NCI-H128 (cell line): ENCODE measurements at regions not wholly inside any gene's neighbourhood (a gene's known extent, or its start where the extent isn't known, plus 50 kb on each side); places are given as distances from the start of the nearest gene placed in this dataset.
"Not testable (repeated sequence)": the region's sequence is repeated elsewhere in the genome, so short reads cannot be mapped to it uniquely, and the experiment has no call there.

Source experiments
- DNase-seq: peaks from one replicate; lab custom pipeline; 2025; ENCODE audit not compliant: unreplicated experiment; lab: John Stamatoyannopoulos, UW

DNA sequence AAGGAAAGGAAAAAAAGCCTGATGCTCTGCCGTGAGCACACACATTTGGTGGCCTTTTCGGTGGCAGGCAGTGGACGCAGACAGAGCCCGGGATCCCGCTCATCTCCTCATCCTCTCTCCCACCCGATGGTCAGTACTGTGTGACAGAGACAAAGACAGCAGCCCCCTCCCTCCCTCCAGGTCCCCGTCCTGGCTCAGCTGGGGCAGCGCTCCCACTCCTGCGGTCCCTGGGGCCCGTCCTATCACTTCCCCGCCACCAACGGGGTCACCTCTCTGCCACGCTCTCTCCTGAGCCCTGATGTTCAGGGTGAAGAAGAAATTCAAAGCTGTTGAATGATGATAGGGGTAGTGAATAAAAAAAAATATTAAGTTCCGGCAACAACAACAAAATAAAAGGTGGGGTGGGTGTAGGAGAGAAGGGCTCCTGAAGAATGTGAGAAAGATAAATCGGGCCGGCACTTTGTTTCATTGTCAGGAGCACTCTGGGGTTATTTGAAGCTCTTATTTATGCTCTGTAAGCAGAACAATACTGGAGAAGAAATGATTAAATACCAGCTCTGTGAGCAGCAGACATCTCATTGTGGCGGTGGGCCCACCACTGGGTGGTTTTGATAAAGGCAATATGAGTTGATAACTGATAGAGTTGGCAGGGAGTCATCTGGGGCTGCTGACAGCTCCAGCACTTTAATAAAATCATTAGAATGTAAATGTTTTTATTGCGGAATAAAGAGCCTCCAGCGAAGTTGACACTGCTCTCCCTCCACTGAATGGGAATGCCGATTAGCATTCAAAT lies 417.7 kb downstream of the IRX1 start:
- DNase-seq: no peak

DNA sequence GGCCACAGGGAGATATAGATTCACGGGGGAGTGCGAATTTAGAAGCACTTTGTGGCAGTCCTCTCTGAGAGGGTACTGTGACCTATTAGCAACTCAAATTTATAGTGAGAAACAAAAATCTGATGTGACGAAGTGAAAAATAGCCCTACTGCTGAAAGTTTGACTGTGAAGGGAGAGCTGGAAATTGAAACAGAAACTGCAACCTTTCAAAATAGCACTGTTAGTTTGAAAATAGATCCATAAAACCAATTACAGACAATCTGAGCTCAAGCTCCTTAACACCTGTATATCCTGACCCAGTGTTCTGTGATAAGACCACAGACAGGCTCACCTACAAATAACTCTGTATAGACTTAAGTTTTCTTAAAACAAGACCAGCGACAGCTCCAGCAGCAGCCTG lies 420.1 kb downstream of the IRX1 start:
- DNase-seq: no peak

DNA sequence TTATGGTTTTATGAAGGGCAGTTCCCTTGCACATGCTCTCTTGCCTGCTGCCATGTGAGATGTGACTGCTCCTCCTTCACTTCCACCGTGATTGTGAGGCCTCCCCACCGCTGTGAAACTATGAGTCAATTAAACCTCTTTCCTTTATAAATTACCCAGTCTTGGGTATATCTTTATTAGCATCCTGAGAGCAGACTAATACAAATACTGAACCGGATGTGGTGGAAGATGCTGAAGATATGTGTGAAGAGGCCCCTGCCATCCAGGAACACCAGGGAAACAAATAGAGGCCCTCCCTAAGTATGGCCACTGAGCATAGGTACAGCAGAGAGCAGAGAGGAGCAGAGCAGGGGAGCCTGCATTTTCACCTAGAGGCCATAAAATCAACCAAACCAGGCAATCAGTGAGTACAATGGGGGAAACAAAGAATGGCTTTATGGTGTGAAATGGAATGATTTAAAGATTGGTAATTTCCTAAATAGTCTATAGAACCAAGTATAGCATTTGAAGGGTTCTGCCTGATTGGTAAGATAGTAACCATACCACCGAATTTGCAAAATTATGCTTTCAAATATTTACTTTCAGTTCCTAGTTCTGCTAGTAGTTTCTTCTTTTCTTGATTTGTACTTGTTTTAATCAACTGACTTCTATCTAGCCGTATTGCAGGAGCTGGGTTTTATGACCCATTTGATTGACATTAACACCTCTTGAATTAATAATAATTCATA lies 421.6 kb downstream of the IRX1 start:
- DNase-seq: no peak

DNA sequence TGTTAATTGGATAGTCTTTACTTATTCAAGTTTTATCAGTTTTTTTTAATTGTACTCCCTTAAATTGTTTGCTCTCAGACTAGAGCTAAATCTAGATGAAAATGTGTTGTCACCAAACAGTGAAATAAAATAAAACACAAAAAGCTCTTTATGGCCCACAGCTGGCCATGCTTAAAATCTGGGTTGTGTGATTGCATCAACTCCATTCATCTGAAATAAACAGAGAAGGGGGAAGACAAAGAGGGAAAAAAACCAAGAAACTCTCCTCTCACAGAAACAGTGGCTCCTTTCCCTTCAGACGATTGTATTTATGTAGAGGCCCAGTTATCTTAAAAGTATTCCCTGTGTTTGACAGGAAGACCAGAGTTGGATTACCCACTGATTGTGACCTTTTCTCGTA lies 422.4 kb downstream of the IRX1 start:
- no peak for DNase-seq

DNA sequence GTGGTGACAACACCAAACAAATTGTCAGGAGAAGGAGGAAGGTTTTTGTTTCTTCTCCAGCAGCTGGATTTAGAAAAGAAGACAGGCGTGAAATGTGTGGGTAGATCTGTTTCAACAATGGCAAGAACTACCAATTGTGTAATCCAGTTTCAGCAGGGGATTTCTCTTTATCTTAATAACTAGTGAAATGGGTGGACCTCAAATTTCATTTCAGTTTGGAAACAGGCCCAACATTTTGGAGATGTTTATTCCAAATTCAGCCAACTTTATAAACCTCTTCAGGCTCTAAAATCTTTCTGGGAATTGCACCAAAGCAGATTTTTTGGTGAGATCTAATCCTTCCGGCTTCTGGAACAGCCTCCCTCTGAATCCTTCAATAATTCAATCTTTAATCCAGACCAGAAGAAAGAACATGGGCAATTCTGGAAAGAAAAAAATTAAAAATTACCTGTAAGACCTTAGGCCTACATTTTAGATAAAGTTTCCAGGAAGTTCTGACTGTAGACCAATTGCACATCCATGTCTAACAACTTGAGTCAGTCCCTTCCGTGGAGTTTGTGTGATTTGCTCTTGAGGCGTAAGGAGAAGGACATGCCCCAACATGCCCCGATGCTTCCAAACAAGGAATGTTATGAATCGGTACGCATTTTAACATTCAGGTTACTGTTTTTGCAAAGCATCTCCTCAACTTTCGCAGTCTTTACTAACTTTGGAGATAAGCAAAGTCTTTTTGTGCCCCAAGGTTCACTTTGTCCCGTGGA lies 423.6 kb downstream of the IRX1 start:
- no peak for DNase-seq

DNA sequence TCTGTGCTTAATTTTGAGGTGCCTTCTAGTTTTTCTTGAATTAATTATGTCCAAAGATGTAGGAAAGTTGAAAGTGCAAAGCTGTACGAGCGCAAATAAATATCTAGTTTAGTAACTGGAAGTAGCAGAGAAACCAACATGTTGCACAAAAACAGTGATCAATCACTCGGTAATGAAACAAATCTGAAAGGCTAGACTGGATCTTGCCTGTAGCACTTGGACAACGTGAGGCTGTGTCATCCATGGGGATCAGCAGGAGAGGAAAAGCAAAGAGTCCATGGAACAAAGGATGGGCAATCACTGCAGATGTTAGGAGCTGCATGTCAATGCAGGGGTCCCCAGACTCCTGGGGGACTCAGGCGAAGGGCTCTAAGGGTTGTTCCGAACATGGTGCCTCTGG lies 424.2 kb downstream of the IRX1 start:
- DNase-seq: no peak

DNA sequence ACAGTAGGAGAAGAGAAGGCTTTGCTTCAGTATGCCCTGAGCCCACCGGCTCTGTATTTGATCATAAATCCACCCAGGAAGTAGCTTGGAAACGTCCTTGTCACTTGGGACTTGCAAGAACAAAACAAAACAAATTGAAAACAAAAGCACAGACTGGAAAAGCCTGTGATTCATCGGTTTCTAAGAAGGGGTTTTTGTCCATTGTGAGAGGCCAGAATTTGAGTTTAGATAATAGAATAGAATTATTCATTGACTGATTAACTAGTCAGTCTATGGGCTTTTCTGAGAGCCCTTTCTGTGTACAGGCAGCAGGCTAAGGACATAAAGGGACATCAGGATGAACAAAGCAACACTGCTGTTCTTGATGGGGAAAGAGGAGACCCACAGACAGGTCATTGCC lies 424.8 kb downstream of the IRX1 start:
- no peak for DNase-seq

DNA sequence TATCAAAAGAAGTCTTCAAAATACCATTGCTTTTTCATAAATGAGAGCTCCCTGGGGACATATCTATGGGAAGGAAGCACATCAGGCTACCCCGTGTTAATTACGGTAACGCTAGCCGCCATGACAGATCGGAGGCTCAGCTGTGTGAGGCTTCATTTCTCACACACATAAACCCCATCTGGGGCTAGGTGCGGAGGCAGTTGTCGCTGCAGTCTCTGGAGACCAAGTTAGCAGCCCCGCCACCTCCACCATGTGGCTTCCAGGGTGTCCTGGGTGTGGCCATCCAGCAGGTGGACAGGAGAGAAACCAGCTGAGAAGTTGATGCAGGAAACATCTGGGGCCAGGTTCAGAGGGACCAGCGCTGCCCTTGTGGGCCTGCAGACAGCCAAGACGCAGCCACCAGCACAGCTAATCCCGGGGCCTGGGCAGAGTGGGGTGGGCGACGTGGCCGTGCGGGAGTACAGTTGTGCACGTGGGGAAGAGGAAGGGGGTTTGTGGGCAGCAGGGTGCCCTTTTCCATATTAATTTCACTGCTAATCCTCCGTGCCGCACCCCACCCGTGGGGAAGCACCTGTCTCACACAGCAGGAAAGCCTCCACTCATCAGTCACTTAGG lies 426.5 kb downstream of the IRX1 start:
- no peak for DNase-seq

DNA sequence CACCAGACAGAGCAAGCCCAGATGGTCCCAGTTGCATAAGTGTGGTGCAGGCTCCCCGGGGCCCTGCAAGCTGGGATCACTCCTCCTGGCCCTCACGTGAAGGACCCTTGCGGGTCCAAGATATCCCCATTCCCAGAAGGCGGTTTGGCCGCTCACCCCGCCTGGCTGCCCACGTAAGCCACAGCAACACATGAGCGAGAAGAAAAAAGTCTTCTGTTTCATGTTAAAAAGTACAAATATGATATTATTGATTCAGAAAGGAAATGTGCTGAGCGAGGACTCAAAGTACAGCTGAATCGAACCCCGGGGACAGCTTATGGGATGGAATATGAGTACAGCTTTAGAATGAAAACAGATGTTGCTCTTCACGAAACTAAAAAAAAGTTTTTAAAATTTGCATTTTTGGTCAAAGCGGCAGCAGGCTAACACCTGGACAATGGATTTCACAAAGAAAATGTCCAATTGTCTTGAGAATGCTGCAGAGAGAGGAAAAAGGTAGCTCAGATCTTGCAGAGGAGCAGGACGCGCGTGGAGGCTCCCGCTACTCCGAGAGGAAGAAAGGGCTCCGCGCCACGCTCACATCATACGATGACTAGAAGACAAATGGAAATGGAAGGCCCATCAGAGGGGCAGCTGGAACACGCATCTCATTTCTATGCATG lies 427.6 kb downstream of the IRX1 start:
- DNase-seq: no peak

DNA sequence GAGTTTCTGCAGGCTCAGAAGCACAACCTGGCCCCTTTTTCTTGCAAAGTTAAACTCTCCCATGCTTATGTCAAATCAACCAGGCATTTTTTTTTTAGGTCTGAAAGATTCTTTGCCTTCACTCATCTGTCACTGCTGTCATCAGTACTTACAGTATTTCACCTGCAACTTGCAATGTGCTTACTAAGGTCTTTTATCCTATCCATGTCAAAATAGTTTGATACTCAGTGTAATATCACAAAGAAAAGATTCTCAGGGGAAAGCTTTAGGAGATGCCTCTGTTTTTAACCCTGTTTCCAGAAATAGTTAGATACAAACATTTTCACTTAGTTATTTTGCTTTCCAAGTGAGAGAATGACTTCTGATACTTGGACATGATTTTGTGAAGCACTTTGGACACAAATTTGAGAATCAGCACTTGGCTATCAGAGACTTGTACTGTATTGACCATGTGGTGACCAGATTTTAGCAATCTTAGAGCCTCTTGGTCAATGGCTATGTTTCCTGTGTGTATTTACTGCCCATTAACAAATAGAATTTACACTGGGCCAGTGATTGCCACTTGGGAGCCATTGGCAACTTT lies 428.2 kb downstream of the IRX1 start:
- no peak for DNase-seq

DNA sequence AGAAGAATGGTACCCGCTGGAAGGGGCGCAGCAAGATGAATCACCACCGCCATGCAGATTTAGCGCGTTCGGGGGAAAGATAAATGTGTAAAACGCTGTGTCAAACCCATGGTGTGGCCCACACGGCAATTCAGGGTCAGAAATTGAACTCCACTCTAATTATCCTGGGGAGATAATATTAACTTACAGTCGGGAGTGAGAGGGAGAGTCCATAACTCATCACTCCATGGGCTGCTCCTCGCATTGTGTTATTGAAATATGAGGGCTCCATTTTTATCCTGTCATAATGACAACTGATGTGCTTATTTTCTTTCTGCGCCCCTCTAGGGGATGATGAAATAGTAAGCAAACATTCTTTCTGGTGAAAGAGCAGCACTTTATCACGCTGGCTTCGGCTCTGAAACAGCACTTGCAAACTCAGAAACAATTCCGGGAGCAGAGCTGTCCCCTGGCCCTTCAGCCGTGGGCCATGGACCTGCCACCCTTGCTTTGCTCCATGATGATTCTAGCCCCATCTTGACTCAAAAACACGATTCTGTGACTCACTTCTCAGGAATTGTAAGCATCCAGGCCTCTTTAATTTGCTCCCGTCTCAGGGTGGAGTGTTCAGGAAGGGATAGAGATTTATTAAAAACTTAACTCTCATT lies 431.6 kb downstream of the IRX1 start:
- DNase-seq: no peak

DNA sequence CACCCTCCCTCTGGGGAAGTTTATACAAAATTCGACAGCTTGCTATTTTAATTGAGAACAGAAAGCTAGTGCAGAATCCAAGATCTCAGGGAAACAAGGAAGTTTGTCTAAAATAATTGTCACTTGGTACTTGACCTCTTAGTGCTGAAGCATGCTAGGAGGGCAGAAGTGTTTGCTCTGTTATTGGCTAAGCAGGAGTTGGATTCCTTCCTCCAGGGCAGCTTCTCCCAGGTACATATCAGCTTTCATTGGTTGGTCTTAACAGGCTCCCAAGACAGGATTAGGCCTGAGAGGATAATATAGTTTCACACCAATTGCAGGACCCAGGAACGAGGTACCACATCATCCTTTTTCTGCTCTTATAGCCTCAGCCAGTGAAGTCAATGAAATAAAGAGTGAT lies 432.8 kb downstream of the IRX1 start:
- DNase-seq: no peak

DNA sequence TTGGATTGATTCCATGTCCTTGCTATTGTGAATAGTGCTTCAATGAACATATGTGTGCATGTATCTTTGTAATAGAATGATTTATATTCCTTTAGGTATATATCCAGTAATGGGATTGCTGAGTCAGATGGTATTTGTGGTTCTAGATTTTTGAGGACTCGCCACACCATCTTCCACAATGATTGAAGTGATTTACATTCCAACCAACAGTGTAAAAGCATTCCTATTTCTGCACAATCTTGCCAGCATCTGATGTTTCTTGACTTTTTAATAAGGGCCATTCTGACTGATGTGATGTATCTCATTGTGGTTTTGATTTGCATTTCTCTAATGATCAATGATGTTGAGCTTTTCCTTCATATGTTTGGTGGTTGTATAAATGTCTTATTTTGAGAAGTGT lies 437.9 kb downstream of the IRX1 start:
- DNase-seq: not testable (repeated sequence)

DNA sequence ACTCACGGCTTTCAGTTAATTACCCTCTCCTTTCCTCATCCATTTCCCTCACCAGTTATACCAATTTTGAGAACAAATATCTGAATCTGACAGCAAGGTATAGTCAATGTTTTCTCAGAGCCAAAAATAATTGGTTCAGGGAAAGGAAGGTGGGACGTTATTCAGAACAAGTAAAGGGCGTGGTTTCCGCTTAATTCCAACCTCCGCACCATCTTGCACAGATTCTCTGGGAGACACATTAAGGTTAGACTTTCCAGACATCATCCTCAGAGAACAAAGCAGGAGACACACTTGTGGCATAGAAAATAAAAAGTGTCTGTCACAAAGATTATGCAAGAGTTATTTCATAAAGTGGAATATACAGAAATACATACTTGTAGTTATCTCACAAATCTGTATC lies 441.2 kb downstream of the IRX1 start:
- no peak for DNase-seq

DNA sequence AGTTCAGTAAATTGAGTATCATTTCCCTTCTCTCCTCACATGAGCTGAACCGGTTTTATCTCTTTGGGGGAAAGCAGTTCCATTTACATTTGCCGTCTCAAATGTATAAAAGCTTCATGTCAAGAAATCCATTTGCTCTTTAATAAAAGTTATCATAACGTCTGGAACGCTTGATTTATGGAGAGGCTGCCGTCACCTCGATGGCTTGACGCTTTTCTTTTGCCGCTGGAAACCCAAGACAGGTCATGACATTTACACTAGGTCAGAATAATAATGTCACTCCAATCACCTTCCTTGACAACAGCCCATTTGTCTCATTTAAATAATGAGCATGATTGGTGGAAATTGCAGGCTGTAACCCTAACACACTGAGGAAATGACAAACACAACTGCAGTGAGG lies 443.4 kb downstream of the IRX1 start:
- no peak for DNase-seq

DNA sequence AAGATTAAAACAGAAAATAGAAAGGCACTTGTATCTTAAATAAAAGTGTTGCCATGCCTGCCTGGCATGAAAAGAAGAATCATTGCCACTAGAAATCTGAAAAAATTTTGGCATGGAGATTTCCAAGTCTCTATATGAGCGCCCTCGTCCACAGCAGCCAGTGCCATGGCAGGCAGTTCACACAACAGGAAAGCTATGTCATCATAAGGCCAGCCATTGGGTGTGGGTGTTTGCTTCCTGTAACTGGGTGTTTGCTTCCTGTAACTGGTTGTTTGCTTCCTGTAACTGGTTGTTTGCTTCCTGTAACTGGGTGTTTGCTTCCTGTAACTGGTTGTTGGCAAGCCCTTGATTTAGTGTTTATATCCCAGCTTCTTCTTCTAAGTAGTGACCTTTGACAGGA lies 446.7 kb downstream of the IRX1 start:
- no peak for DNase-seq

DNA sequence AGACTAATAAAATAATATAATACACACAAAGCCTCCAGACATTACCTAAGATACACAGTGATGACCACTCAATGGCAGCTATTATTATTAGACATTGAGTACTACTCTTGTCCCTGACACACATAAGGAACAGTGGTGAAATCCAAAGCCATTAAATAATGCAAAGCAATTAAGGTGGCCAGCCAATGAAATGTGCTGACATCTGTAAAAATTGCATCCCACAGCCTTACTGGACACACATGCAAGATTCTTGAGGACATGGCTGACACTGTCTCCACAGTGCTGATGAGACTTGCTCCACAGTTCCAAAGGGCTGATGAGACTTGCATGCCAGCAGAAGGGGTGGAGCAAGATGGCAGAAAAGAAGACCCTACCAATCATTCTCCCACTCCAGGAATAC lies 447.5 kb downstream of the IRX1 start:
- no peak for DNase-seq

DNA sequence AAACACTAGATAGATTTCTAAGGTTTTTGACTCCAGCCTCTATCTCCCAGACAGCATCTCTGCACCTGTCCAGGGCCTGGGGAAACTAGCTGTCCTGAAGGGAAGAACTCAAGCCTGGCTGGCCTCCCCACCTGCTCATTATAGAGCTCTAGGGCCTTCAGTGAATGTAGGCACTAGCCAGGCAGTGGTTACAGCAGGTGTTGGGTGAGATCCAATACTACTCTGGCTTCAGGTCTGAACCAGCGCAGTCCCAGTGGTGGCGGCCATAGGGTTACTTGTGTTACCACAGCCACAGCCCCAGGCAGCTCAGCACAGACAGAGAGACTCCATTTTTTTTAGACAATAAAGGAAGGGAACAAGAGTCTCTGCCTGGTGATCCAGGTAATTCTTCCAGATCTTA lies 449.2 kb downstream of the IRX1 start:
- no peak for DNase-seq

DNA sequence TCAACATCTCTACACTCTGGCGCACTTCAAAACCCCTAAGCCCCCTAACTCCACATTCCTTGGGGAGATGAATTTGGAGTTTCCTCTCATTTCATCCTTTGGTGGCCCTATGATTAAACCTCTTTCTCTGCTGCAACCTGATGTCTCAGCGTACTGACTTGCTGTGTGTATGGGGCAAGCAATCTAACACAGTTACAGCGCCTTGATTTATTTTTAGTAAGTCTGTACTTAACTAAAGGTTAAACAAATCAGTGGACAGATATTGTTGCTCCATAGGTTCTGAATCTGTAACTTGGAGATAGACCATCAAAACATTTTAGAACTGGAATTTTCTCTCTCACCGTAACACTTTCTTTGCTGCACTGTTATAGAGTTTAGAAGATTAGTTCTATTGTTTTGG lies 452.8 kb downstream of the IRX1 start:
- no peak for DNase-seq

DNA sequence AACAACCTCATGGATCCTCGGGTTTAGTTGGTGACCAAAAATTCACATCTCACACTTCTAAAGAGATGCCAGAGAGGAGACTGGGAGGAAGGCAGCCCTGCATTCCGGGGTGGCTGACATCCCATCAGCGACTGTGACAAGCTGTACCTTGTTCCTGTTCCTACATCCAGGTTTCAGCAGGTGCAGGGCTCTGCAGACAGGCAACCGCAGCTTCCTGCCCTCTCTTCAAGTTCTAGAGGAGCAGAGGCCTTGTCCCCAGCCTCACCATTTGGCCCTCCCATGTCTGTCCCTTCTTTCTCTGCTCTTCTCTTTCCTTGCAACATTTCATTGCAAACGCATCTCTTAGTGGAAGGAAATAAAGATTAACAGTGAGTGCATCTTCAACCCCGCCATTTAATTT lies 454.6 kb downstream of the IRX1 start:
- DNase-seq: no peak
